Activated CD4-positive, alpha-beta T cell treated with anti-CD3 and anti-CD28 coated beads, Interleukin-2, amount 50 U/mL, for 16 hours (primary cell): ENCODE measurements at regions not wholly inside any gene's neighbourhood (a gene's known extent, or its start where the extent isn't known, plus 50 kb on each side); places are given as distances from the start of the nearest gene placed in this dataset.

Experiments used
- DNase-seq: peaks from one replicate; pipeline ENCODE4 v3.0.0-alpha.2; 2020

GRCh38 chr10:65847436-65848230 lies 1078.2 kb upstream of the LRRTM3 start:
- DNase-seq, result no peak

- DNase-seq, result no peak
Observed at GRCh38 chr10:65858841-65859240, 1067.0 kb upstream of the LRRTM3 start.

GRCh38 chr10:65861249-65861648 lies 1064.6 kb upstream of the LRRTM3 start:
- DNase-seq, result peak; percentile 29
